ENCODE measurements at regions not wholly inside any gene's neighbourhood (a gene's known extent, or its start where the extent isn't known, plus 50 kb on each side); places are given as distances from the start of the nearest gene placed in this dataset.

- TF ChIP-seq EZH2 (IDR thresholded peaks at IDR 0.05; ENCODE audit: borderline replicate concordance, low read depth, low read length, severe bottlenecking) (no peak), CTCF (IDR thresholded peaks at IDR 0.05; ENCODE audit: borderline replicate concordance, extremely low read depth, low read length, poor library complexity, severe bottlenecking) (no peak)
Measured at GRCh38 chr3:198113206-198114053, 153.4 kb downstream of the LMLN start.

Data from DND-41 (cell line).